GM18858 (cell line): ENCODE measurements at regions not wholly inside any gene's neighbourhood (a gene's known extent, or its start where the extent isn't known, plus 50 kb on each side); places are given as distances from the start of the nearest gene placed in this dataset.

Experiments
- ATAC-seq: cut with Tn5 transposase; IDR thresholded peaks from one replicate; pipeline ENCODE4 v1.9.1; 2021; ENCODE audit not compliant: unreplicated experiment

DNA sequence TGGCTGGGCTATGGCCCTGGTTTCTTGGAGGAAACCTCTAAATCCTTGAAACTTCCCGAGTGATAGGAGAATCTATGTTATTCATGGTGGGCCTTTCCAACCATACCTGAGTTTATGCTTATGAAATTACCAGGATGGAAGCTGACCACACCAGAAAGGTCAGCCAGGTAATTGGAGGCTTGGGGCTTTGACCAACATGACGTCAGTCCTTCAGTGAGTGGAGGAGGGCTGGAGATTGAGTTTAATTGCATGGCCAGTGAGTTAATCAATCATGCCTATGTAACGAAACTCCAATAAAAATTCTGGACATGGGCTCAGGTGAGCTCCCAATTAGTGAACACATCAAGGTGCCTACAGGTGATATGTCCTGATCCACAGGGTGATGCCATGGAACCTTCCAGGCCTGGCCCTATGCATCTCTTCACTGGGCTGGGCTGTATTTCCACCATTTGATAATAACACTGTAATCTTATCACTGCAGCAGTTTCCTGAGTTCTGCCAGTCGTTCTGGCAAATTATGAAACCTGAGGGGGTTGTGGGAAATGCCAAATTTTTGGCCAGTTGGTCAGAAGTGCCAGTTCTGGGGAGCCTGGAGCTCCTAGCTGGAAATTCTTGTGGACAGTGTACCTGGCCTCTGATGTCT is 106.5 kb downstream of the CDH26 start:
- ATAC-seq, result no peak

DNA sequence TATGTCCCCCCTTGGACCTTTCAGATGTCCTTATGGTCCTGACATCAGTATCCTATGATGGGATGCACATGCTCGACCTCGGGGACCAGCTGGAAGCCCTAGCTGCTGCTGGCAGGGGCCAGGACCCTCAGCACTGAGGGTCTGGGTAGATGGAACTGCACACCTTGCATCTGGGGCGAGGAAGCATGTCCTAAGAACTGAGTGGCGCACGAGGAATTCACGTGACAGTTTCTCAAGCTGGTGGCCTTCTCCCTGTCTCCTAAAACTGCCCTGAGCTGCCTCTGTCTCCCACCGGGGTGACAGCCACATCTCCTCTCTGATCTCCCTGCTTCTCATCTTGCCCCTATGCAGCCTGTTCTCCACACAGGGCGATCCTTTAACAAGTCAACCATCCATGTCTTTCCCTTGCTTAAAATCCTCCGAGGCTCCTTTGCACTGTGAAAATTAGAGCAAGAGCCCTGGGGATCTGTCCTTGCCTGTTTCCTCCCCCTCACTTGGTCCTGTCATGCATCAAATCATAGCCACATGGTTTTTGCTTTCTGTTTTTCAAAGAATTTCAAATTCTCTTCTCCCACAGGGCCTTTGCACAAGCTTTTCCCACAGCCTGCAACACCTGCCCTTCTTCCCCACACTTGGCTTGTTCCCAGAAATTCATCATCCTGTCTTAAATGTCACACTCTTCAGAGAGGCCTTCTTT is 107.7 kb downstream of the CDH26 start:
- no peak for ATAC-seq

DNA sequence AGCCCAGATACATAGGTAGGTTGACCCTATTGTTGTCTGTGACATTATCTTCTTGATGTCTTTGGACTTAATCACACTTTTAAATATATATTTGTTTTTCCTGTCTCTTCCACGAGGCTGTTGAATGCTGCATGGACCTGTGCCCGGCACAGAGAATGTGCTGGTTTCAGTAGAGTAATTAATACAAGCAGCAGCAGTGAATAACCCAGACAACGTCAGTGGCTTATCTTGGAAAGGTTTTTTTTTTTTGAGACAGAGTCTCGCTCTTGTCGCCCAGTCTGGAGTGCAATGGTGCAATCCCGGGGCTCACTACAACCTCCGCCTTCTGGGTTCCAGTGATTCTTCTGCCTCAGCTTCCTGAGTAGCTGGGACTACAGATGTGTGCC is 108.2 kb downstream of the CDH26 start:
- no peak for ATAC-seq

DNA sequence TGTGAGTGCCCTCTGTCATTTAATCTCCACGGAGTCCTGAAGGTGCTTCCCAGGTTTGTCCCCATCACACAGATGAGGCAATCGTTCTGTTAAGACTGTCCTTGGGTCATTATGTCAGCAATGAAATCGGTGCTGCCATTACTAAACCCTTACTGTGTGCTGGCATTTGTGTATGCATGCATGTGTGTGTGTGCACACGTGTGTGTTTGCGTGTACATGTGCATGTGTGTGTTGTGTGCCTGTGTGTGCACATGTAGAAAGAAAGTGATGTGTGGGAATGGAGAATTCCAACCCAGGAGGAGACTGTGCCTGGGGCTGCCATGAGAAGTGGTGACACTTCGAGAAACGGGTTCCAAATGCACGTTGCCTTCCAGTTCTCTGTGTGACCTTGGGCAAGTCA is 110.3 kb downstream of the CDH26 start:
- ATAC-seq, result no peak

DNA sequence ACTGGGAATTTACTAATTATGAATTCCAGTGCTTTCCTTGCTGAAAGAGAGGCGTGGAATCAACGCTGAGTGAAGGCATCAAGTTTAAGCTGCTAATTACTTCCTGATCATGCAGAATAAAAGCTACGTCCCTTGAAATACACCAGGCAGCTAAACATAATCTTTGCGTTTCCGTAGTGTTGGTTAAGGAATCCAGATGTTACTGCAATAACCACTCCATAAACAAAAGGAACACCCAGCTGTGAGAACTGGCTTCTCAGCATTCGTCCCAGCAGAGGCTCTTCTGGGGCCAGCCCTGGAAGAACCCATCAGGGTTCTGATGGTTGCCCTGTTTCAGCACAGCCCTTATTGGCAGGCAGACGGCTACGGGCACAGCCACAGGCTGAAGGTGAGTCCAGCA is 111.4 kb downstream of the CDH26 start:
- no peak for ATAC-seq

DNA sequence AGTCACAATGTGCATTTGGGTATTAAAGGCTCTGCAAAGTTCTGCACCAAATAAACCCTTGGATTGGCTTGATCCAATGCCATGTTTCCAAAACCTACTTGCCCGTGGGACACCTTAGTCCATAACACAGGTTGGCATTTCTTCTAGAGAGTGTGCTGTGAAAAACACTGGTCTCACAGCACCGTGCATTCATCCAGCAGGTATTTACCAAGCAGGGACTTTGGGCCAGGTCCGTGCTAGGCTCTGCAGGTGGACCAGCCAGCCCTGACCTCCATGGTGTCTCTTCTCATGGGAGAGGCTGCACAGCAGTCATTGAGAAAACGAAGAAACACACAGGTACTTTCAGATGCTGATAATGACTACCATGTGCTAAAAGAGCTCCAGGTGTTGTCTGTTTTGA is 112.6 kb downstream of the CDH26 start:
- ATAC-seq, result no peak

DNA sequence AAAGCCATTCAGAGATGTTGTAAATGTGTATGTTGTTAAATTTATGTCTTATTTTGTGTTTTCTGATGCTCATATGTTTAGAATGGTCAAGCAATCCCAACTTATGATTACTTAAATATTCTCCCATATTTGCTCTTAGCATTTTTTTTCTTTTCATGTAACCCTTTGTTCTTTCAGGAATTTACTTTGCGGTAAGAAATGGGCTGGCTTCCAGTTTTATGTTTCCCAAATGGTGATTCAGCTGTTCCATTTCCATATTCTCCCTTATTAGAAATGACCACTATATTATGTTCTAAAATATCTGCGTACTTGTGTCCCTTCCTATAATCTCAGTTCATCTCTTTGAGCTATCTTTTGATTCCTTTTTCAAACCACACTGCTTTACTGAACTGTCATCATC is 113.7 kb downstream of the CDH26 start:
- no peak for ATAC-seq

DNA sequence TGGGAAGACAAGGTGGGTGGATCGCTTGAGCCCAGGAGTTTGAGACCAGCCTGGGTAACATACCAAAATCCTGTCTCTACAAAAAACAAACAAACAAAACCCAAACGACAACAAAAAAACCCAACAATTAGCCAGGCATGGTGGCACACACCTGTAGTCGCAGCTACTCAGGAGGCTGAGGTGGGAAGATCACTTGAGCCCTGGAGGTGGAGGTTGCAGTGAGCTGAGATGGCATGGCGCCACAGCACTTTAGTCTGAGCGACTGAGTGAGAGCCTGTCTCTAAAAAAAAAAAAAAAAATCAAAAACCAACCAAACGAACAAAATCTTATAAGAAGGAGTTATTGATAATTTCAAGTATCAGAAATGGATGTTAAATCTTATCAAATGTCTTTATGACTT is 114.9 kb downstream of the CDH26 start:
- ATAC-seq, result no peak

DNA sequence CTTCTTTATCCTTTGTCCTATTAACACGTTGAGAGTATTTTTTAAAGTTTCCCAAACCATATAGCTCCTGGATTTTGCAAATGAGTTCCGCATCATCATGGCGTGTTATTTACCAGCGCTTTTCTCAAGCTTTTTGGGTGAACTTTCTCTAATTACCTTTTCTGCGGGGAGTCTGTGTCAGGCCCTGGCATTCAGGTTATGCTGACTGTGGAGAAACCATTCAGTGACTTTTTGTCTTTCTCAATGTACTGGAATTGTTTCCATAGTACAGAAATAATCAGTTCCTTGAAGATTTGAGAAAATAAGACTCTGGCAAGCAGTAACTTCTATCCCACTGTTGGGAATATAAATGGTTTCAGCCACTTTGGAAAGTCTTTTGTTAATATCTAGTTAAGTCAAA is 115.3 kb downstream of the CDH26 start:
- no peak for ATAC-seq

DNA sequence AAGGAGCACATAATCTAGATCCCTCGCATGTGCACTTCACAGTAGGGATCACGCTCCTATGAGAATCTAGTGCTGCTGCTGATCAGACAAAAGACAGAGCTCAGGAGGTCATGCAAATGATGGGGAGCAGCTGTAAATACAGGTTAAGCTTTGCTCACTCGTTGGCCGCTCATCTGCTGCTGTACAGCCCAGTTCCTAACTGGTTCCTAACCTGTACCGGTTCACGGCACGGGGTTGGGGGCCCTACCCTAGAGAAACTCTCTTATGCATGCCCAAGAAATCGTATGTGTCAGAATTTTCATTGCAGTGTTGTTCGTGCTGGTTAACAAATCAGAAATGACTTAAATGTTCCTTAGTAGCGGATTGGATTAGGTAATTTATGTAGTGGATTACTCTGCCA is 116.1 kb downstream of the CDH26 start:
- no peak for ATAC-seq

DNA sequence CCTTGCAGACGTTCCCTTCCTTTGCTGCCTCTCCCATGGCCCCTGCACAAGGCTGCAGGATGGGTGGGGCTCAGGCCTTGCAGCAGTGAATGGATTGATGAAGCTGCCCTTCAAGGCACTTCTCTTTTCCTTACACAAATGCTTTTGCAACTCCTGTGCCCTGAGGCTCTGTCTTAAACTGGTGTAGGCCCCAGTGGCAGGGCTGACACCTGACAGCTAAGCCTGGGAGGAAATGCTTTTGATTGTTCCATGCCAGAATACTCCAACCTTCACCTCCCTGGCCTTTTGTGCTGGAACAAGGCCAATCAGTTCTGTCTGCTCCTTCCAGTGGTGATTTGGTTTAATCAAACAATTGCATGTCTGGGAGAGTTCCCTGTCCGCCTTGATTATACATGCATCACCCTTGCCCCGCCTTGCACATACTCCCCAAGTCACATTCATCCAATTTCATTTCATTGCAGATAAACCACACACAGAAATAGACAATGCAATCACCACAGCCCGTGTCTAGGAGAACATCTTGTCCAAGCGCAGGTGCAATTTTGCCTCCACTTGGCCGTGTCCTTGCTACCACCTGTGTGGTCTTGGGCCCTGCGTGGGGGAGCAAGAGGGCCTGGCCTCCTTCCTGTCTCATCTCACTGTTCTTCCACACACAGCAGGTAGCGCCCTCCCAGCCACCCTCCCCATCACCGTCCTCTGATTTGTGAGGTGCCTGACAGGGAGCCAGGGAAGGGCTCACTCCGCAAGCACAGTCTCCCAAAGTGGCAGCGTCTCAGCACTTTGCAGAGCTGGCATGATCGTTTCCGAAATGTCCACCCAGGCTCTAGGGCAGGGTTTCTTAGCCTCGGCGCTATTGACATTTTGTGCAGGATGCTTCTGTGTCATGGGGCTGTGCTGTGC is 120.4 kb downstream of the CDH26 start:
- ATAC-seq, result no peak

DNA sequence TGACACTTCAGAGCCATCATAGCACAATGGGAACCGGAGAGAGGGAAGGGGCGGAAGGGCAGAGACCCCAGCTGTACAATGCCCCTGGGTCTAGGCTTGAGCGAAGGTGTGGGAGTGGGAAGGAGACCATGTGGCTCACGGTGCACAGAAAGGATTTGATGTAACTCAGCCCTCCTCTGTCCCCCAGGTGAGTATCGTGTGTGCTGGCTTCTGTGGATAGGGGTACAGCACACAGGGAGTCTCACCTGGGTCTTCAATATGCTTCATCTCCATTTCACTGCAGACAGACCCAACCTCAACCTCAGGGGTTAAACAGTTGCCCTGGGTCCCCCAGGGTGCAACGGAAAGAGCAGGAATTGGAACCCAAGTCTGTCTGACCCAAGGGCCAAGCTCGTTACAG is 122.2 kb downstream of the CDH26 start:
- ATAC-seq, result no peak

DNA sequence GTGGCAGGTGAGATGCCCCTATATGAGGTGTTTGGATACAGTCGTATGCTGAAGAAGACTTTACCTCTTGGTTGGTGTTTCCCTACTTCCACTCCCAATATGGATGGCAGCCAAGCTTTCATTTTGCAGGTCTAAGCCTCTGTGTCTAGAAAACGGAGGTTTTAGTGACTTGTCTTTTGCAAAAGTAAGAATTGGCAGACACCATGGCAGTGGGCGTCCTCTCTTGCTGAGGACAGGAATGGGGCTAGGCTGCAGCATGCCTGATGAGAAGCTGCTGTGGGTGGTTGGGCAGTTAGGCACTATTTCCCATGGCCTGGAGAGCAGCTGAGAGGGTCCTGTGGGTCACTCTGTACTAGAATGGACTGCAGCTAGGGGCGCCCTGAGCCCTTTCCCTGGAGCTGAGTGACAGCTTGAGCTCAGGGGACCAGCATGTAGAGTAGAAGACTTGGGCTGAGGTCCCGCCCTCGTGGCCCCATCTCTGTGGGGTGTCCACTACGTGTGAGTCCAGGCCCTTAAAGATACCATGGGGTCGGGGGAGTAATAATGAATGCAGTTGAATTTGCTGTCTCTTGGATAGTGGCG is 127.4 kb downstream of the CDH26 start:
- no peak for ATAC-seq

DNA sequence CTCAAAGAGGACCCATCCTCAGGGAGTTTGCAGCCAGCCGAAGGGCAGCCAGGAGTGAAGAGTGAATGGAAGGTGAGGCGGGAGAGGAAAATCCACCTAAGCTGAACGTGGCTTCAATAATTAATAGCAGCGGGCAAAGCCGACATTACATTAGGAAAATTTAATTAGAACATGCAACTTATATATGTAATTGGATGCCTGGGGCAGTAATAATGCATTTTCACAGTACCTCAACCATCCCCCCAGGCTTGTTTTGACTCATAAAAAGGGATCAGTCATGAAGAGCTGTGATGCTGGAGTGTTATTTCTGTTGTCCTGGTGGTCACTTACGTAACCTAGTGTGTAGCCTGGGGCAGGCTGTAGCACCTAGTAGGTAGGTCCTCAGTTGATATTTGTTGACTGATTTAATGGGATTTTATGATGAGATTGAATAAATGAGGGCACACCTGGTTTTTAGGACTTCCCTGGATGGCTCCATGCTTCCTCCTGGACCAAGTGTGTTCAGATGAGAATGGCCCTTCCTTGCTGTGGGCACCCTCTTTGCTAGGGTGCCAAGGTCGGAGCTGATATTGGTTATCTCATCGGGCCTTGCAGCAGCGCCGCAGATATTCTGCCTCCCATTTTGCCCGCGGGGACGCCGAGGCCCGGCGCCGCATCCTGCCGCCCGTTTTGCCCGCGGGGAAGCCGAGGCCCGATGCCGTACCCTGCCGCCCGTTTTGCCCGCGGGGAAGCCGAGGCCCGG is 128.8 kb downstream of the CDH26 start:
- ATAC-seq, result no peak

DNA sequence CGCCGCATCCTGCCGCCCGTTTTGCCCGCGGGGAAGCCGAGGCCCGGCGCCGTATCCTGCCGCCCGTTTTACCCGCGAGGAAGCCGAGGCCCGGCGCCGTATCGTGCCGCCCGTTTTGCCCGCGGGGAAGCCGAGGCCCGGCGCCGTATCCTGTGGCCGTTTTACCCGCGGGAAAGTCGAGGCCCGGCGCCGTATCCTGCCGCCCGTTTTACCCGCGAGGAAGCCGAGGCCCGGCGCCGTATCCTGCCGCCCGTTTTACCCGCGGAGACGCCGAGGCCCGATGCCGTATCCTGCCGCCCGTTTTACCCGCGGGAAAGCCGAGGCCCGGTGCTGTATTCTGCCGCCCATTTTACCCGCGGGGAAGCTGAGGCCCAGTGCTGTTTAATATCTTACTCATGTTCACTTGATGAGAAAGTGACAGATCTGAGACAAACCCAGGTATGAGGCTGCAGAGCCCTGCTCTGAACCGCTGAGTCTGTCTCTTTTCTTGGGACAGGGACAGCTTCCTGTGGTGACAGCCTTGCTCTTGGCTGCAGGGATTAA is 129.4 kb downstream of the CDH26 start:
- no peak for ATAC-seq

DNA sequence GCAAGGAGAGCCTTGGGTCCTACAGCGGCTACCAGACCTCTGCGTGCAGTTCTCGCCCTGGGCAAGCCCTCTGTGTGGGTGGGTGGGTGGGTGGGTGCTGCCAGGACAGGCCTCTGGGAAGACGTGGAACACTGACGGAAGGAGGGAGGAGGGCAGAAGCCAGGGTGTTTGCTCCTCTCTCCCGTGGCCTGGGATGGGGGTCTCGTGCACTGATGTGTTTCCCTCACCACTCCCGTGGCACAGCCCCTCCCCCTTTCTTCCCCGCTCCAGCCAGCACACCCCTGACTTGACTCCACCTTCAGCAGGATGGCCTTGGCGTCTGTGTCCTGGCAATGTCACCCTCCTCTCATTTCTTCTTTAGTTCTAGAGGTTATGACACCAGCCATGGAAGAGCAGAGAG is 130.0 kb downstream of the CDH26 start:
- no peak for ATAC-seq

DNA sequence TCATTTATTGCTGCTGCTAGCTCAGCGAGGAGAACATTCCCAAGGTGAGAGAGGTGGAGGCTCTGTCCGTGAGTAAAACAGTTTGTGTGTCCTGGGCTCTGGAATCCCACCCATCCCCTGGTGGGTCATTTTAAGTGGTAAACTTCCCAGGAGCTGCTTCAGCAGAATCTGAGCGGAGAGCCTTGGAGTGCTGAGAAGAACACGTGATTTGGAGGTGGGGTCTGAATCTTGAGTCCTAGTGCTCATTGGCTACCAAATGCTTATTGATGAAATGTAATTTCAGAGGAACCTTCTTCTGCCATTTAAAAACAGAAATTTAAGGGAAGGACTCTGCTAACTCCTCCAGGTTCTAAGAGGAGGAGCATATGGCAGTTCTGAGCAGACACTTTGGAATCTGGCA is 132.4 kb downstream of the CDH26 start:
- ATAC-seq, result no peak

DNA sequence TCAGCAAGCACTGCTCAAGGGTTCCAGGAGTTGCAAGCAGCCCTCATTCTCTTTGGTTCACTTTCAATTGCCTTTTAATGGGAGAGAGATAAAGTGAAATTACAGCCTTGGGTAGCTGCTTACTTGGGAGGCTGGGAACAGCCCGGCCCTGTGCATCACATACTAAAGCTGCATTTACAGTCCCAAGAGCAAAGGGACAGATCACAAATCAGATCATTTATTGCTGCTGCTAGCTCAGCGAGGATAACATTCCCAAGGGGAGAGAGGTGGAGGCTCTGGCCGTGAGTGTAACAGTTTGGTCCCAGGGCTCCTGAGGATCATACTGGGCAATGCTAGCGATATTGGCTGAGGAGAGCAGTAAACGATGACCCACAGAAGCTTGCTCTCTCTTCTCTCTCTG is 133.1 kb downstream of the CDH26 start:
- no peak for ATAC-seq

DNA sequence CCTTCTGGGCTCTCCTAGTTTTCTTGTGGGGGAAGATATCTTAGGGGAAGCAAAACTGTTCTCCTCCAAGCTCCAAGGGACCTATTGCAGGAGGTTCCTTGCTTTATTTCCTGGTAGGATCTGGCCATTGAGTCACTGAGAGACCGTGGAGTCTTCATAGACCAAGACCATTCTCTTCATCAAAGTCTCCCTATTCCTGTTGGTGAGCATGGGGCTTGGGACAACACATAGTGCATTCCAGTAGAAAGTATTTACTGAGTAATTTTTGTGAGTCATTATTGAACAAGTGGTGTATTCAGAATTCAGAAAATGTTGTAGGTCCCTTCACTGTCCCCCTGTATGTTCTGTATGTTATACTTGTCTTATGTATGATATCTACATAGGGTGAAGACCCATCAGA is 133.6 kb downstream of the CDH26 start:
- no peak for ATAC-seq

DNA sequence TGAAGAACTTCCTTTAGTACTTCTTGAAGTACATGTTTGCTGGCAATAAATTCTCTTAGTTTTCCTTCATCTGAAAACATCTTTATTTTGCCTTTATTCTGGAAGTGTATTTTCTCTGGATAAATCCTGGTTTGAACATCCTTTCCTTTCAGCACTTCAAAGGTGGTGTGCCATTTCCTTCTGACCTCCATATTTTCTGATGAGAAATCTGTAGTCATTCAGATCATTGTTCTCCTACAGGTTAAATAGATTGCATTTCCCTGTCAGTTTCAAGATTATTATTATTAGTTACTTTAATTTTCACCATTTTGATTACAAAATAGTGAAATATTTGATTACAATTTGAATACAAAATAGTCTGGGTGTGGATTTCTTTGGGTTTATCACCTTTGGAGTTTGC is 134.5 kb downstream of the CDH26 start:
- no peak for ATAC-seq

DNA sequence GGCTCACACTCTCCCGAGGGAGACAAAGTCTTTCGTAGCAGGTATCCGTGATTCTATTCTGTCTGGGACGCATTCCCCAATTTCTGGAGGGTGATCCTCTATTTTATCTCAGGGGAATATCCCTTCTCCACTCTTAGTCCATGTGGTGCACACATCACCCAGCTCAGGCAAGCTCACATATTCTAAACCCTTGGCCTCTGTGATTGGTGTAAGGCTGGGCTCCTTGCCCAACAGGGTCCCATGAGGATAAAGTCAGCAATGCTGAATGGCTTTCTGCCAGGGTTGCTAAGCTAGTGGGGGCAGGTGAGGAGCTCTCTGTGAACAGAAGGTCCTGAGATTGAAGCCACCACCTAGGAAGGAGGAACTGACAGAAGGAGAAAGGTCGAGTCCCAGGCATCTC is 137.2 kb downstream of the CDH26 start:
- no peak for ATAC-seq
